OCI-LY7 (cell line): ENCODE measurements at regions not wholly inside any gene's neighbourhood (a gene's known extent, or its start where the extent isn't known, plus 50 kb on each side); places are given as distances from the start of the nearest gene placed in this dataset.

Experiments
- BruUV-seq: library from RNA; stranded (reverse); fragments of 400-500 nt; replicated peaks from 2 replicates; lab custom pipeline; 2021; lab: Mats Ljungman, UMichigan
- CTCF ChIA-PET: fragments of 300-600 bp; sonication (Branson Sonifier 250); formaldehyde crosslinking; loops from one replicate; lab custom pipeline; 2022; ENCODE audit warnings: antibody characterized with exemption; ENCODE audit not compliant: unreplicated experiment; lab: Charles Lee
- POLR2A ChIA-PET: fragments of 300-600 bp; sonication (Branson Sonifier 250); formaldehyde crosslinking; loops from one replicate; lab custom pipeline; 2022; ENCODE audit warnings: antibody characterized with exemption; lab: Charles Lee
- DNase-seq: peaks from one replicate; pipeline ENCODE4 v3.0.0-alpha.2; 2015; ENCODE audit warnings: low spot score
- H2AFZ ChIP-seq: fragments of 200-600 bp; sonication (generic), shearing (Covaris generic); 2 replicates; pipeline ENCODE4 v1.6.1; 2014; ENCODE audit warnings: mild to moderate bottlenecking, antibody characterized with exemption, low read length, moderate library complexity
- H3K27ac ChIP-seq: fragments of 200-600 bp; sonication (generic); 2 replicates; pipeline ENCODE4 v1.5.1; 2014; ENCODE audit warnings: mixed run types, low read depth, mild to moderate bottlenecking, moderate library complexity, low read length, inconsistent platforms; ENCODE audit not compliant: poor library complexity, severe bottlenecking
- H3K36me3 ChIP-seq: fragments of 200-600 bp; sonication (generic); 2 replicates; pipeline ENCODE4 v1.6.1; 2014; ENCODE audit warnings: mild to moderate bottlenecking, antibody characterized with exemption, low read length, moderate library complexity, mixed read lengths; ENCODE audit not compliant: insufficient read depth
- H3K4me1 ChIP-seq: fragments of 200-600 bp; sonication (generic); 2 replicates; pipeline ENCODE4 v1.5.1; 2014; ENCODE audit warnings: mild to moderate bottlenecking, low read length; ENCODE audit not compliant: insufficient read depth, poor library complexity, severe bottlenecking
- H3K4me2 ChIP-seq: fragments of 200-600 bp; sonication (generic); 2 replicates; pipeline ENCODE4 v1.6.1; 2014; ENCODE audit warnings: mild to moderate bottlenecking, low read length
- H3K4me3 ChIP-seq: fragments of 200-600 bp; sonication (generic); 2 replicates; pipeline ENCODE4 v1.5.1; 2014; ENCODE audit warnings: mild to moderate bottlenecking, low read depth, low read length; ENCODE audit not compliant: poor library complexity, severe bottlenecking
- H3K79me2 ChIP-seq: fragments of 200-600 bp; sonication (generic); 2 replicates; pipeline ENCODE4 v1.6.1; 2016; ENCODE audit warnings: low read depth, mild to moderate bottlenecking, low read length, moderate library complexity, mixed read lengths; ENCODE audit not compliant: insufficient read depth
- H3K9me2 ChIP-seq: fragments of 200-600 bp; sonication (generic); 2 replicates; pipeline ENCODE4 v1.6.1; 2016; ENCODE audit warnings: mild to moderate bottlenecking, low read length, mixed read lengths; ENCODE audit not compliant: insufficient read depth
- H3K9me3 ChIP-seq: fragments of 200-600 bp; sonication (generic); 2 replicates; pipeline ENCODE4 v1.6.1; 2014; ENCODE audit warnings: mild to moderate bottlenecking, mixed run types, low read length, mixed read lengths
- H4K20me1 ChIP-seq: fragments of 200-600 bp; sonication (generic); 2 replicates; pipeline ENCODE4 v1.6.1; 2014; ENCODE audit warnings: mild to moderate bottlenecking, antibody characterized with exemption, low read length, moderate library complexity, mixed read lengths; ENCODE audit not compliant: insufficient read depth
- EZH2phosphoT487 ChIP-seq: fragments of 200-600 bp; sonication (generic); IDR thresholded peaks from 2 replicates; pipeline ENCODE4 v1.6.1; 2018; ENCODE audit warnings: low read depth, borderline replicate concordance, mild to moderate bottlenecking, mixed run types, antibody characterized with exemption, low read length, moderate library complexity, mixed read lengths
- intact Hi-C: fragments of 100-400 bp; cut with micrococcal nuclease; formaldehyde crosslinking; loops from one replicate; pipeline ENCODE4 v1.10.0; 2022; ENCODE audit not compliant: unreplicated experiment
- TF ChIP-seq, protein P1 (sequence below): fragments of 200-600 bp; sonication (generic); conservative IDR thresholded peaks from 2 replicates; pipeline ENCODE4 v1.5.1; 2014; ENCODE audit warnings: mild to moderate bottlenecking, antibody characterized with exemption, low read length, moderate library complexity, mixed read lengths

- H3K27ac ChIP-seq, result no peak overlapping the region
- no peak for DNase-seq
- CTCF ChIA-PET, result no interaction called here
- H3K4me3 ChIP-seq, result no peak overlapping the region
- no peaks in the 10 kb centered on the region for H3K9me3 ChIP-seq
- no TSS peak for BruUV-seq
- H4K20me1 ChIP-seq, result no peaks in the 10 kb centered on the region
- intact Hi-C loops, result no loop called here
- POLR2A ChIA-PET, result no interaction called here
- H3K36me3 ChIP-seq, result no peaks in the 10 kb centered on the region
- H2AFZ ChIP-seq, result no peak overlapping the region
- H3K79me2 ChIP-seq, result no peaks in the 10 kb centered on the region
- no peaks in the 10 kb centered on the region for H3K9me2 ChIP-seq
- H3K4me1 ChIP-seq, result no peaks in the 10 kb centered on the region
- TF ChIP-seq, protein P1, sequence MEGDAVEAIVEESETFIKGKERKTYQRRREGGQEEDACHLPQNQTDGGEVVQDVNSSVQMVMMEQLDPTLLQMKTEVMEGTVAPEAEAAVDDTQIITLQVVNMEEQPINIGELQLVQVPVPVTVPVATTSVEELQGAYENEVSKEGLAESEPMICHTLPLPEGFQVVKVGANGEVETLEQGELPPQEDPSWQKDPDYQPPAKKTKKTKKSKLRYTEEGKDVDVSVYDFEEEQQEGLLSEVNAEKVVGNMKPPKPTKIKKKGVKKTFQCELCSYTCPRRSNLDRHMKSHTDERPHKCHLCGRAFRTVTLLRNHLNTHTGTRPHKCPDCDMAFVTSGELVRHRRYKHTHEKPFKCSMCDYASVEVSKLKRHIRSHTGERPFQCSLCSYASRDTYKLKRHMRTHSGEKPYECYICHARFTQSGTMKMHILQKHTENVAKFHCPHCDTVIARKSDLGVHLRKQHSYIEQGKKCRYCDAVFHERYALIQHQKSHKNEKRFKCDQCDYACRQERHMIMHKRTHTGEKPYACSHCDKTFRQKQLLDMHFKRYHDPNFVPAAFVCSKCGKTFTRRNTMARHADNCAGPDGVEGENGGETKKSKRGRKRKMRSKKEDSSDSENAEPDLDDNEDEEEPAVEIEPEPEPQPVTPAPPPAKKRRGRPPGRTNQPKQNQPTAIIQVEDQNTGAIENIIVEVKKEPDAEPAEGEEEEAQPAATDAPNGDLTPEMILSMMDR, result no peak
- TF ChIP-seq EZH2phosphoT487, result no peak
- no peak overlapping the region for H3K4me2 ChIP-seq
These were observed 693.6 kb upstream of the HS3ST1 start for GRCh38 chr4:12122316-12122715.

GRCh38 chr4:12120968-12121367, 692.3 kb upstream of the HS3ST1 start:
- intact Hi-C loops, result no loop called here
- H3K79me2 ChIP-seq, result no peaks in the 10 kb centered on the region
- H3K4me3 ChIP-seq, result no peak overlapping the region
- DNase-seq, result no peak
- no peak overlapping the region for H3K4me2 ChIP-seq
- H3K9me2 ChIP-seq, result no peaks in the 10 kb centered on the region
- ChIA-PET POLR2A (no interaction called here), CTCF (no interaction called here)
- H2AFZ ChIP-seq, result no peak overlapping the region
- TF ChIP-seq, protein P1, result no peak
- TF ChIP-seq EZH2phosphoT487, result no peak
- no peaks in the 10 kb centered on the region for H3K4me1 ChIP-seq
- no TSS peak for BruUV-seq
- H3K36me3 ChIP-seq, result no peaks in the 10 kb centered on the region
- no peaks in the 10 kb centered on the region for H4K20me1 ChIP-seq
- no peaks in the 10 kb centered on the region for H3K9me3 ChIP-seq
- H3K27ac ChIP-seq, result no peak overlapping the region

GRCh38 chr4:12118651-12119213, 690.0 kb upstream of the HS3ST1 start:
- intact Hi-C loops, result no loop called here
- TF ChIP-seq, protein P1, result no peak
- TF ChIP-seq EZH2phosphoT487, result no peak
- Histone ChIP-seq H3K4me3 (no peak overlapping the region), H4K20me1 (no peaks in the 10 kb centered on the region), H3K9me2 (no peaks in the 10 kb centered on the region), H3K79me2 (no peaks in the 10 kb centered on the region), H3K27ac (no peak overlapping the region), H3K36me3 (no peaks in the 10 kb centered on the region), H2AFZ (no peak overlapping the region), H3K4me2 (no peak overlapping the region), H3K9me3 (0 out of 2 replicates have a peak, but pooled peaks cover 3% of the 10 kb centered on the region), H3K4me1 (no peaks in the 10 kb centered on the region)
- ChIA-PET CTCF (no interaction called here), POLR2A (interaction anchor here (1.1 kb wide), 1 partner anchor 233 kb away, joined by 3 read pairs; no protein-coding TSS in a partner anchor)
- DNase-seq, result no peak
- BruUV-seq, result no TSS peak
